ENCODE measurements at regions not wholly inside any gene's neighbourhood (a gene's known extent, or its start where the extent isn't known, plus 50 kb on each side); places are given as distances from the start of the nearest gene placed in this dataset.

GRCh38 chr14:65330416-65330815 lies 82.1 kb upstream of the FUT8 start:
- no peak for TF ChIP-seq POLR2A (IDR thresholded peaks at IDR 0.05)
- TF ChIP-seq, protein P1, sequence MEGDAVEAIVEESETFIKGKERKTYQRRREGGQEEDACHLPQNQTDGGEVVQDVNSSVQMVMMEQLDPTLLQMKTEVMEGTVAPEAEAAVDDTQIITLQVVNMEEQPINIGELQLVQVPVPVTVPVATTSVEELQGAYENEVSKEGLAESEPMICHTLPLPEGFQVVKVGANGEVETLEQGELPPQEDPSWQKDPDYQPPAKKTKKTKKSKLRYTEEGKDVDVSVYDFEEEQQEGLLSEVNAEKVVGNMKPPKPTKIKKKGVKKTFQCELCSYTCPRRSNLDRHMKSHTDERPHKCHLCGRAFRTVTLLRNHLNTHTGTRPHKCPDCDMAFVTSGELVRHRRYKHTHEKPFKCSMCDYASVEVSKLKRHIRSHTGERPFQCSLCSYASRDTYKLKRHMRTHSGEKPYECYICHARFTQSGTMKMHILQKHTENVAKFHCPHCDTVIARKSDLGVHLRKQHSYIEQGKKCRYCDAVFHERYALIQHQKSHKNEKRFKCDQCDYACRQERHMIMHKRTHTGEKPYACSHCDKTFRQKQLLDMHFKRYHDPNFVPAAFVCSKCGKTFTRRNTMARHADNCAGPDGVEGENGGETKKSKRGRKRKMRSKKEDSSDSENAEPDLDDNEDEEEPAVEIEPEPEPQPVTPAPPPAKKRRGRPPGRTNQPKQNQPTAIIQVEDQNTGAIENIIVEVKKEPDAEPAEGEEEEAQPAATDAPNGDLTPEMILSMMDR (IDR thresholded peaks at IDR 0.05), result no peak
